ENCODE measurements at regions not wholly inside any gene's neighbourhood (a gene's known extent, or its start where the extent isn't known, plus 50 kb on each side); places are given as distances from the start of the nearest gene placed in this dataset.

- no peak for TF ChIP-seq CTCF (IDR thresholded peaks at IDR 0.05; ENCODE audit: insufficient read depth, low read length, poor library complexity, severe bottlenecking)
- no peak for TF ChIP-seq EZH2phosphoT487 (conservative IDR thresholded peaks at IDR 0.05; ENCODE audit: low read length)
Measured at GRCh38 chr18:40868110-40868858, 1086.8 kb upstream of the PIK3C3 start.

Measured in SU-DHL-6 (cell line).